Sigmoid colon (tissue), 4 donors: ENCODE measurements at regions not wholly inside any gene's neighbourhood (a gene's known extent, or its start where the extent isn't known, plus 50 kb on each side); places are given as distances from the start of the nearest gene placed in this dataset.

ENCODE experiments used
- CTCF ChIP-seq, 4 experiments: fragments of 450-650 bp in 3 of 4; fragments of 200-600 bp in 1 of 4; IDR thresholded peaks; one replicate each; pipeline ENCODE4 v1.5.1; 2016 to 2019; ENCODE audit warnings: antibody characterized with exemption in 4 of 4, mild to moderate bottlenecking in 3 of 4, moderate library complexity in 2 of 4
- EP300 ChIP-seq, 4 donors: sonication (generic); formaldehyde crosslinking; IDR thresholded peaks; one replicate each; pipeline ENCODE4 v1.6.1; 2017; ENCODE audit warnings: antibody characterized with exemption in 4 of 4
- POLR2A ChIP-seq, 2 donors: fragments of 450-650 bp; IDR thresholded peaks; one replicate each; pipeline ENCODE4 v1.6.1; 2016; ENCODE audit warnings: antibody characterized with exemption in 2 of 2, mild to moderate bottlenecking in 2 of 2, moderate library complexity in 2 of 2
- POLR2AphosphoS5 ChIP-seq, 4 donors: sonication (generic); formaldehyde crosslinking; IDR thresholded peaks; one replicate each; pipeline ENCODE4 v1.6.1; 2017; ENCODE audit warnings: antibody characterized with exemption in 4 of 4

GRCh38 chr12:93242154-93242972 is 135.4 kb upstream of the NUDT4 start:
- no peak for TF ChIP-seq CTCF (IDR thresholded peaks at IDR 0.05)
- no peak for TF ChIP-seq POLR2AphosphoS5 (IDR thresholded peaks at IDR 0.05)
- TF ChIP-seq POLR2A (IDR thresholded peaks at IDR 0.05), result no peak
- no peak for TF ChIP-seq EP300 (IDR thresholded peaks at IDR 0.05)
